Activated naive CD4-positive, alpha-beta T cell treated with anti-CD3 and anti-CD28 coated beads, Interleukin-2, amount 50 U/mL, for 16 hours (primary cell): ENCODE measurements at regions not wholly inside any gene's neighbourhood (a gene's known extent, or its start where the extent isn't known, plus 50 kb on each side); places are given as distances from the start of the nearest gene placed in this dataset.
"Not testable (repeated sequence)": the region's sequence is repeated elsewhere in the genome, so short reads cannot be mapped to it uniquely, and the experiment has no call there.

Experiments
- DNase-seq: peaks from one replicate; pipeline ENCODE4 v3.0.0-alpha.2; 2020

GRCh38 chr6:97459535-97459934, 176.5 kb upstream of the MMS22L start:
- no peak for DNase-seq

DNA sequence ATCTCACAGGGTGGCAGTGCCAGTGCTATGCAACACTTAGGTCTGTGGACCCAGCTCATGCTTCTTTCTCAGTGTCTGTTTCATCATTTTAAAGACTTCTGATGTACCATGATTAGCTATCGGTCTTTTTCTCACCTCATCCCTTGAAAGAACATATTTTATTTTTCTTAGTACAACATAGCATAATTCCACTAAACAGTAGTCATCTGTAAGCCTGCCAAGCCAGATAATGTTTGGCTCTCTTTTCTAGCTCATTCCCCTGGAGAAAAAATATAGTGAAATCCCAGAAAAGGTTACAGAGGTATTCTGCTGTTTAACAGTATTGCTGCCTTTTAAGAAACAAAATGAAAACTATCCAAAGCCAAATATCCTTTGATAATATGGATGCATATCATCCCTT, 177.0 kb upstream of the MMS22L start:
- DNase-seq, result no peak

GRCh38 chr6:97460394-97461080, 177.5 kb upstream of the MMS22L start:
- DNase-seq, result no peak

GRCh38 chr6:97461218-97461617, 178.2 kb upstream of the MMS22L start:
- DNase-seq, result no peak

DNA sequence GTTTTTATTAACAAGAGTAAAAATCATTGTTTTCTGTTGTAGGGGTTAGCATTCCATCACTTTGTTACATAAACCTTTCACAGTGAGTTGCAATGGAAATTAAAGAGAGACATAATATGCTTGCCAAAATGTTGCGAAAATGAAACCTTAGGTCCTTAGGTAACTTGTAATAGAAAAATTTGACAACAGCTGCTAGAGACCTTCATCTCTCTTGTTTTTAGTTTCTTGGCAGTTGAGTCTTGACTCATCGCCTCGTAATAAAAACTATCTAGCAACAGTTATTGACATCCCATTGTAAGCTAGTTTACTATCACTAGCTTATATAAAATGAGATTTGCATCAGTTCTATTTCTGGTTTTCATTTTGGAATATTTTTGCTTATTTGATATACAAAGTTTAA, 179.0 kb upstream of the MMS22L start:
- no peak for DNase-seq

DNA sequence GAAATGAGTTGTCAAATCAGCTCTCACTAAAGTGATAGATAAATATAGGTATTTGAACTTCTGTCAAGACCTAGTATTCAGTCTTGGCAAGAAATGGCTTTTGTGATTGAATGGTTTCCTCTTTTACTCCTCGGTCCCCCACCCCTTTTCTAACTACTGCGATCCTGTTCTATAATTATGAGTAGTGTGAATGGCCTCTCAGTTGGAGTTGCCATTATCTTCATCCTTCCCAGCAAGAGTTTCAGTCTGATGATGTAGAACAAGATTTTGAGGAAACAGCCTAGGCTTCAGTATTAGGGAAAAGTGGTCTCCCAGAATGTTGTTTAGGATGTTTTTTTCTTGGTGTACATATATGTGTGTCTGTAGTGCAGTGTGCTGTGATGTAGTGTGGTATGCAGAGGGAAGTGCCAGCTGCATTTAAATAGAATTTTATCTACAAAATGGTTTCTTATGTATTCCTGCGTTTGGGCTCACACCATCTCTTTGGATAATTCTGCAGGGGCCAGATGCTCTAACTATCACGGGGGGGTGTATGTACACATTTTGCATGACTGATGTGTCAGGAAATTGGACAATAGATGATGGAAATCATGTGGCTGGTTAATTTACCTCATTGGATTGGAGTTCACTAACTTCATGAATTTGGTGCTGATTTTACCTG, 180.1 kb upstream of the MMS22L start:
- DNase-seq, result no peak

DNA sequence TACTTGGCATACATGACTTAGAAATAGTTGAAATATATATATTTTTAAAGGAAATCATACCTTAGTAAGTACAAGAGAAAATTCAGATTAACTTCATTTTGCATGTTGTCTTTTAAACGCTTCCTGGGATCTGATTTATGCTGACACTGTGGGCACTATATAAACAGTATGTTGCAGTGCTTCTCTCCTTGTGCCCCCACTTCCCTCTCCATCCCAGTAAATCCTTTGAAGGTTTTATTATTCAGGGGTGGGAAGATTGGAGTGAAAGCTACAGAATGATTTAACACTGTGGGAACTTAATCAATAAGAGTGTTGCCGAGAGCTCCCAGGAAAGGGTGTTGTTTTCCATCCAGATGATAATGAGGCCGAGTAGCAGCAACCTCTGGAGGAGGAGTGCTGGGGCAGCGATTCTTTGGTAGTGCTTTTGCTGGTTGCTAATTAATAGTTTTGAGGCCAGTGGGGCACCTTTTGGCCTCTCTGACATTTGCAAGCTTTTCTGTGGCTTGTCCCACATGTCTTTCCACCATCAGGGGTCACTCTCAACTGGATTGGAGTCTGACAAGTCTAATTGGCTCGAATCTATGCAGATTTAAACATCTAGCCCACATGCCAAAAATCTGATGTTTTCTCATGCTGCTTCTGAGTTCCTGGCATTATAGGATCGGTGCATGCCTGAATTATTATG, 183.0 kb upstream of the MMS22L start:
- no peak for DNase-seq

- no peak for DNase-seq
Observed at GRCh38 chr6:97468981-97469380, 186.0 kb upstream of the MMS22L start.

- no peak for DNase-seq
Observed at GRCh38 chr6:97469451-97469850, 186.4 kb upstream of the MMS22L start.

- no peak for DNase-seq
Observed at GRCh38 chr6:97470322-97470721, 187.3 kb upstream of the MMS22L start.

GRCh38 chr6:97473979-97474378, 191.0 kb upstream of the MMS22L start:
- no peak for DNase-seq

DNA sequence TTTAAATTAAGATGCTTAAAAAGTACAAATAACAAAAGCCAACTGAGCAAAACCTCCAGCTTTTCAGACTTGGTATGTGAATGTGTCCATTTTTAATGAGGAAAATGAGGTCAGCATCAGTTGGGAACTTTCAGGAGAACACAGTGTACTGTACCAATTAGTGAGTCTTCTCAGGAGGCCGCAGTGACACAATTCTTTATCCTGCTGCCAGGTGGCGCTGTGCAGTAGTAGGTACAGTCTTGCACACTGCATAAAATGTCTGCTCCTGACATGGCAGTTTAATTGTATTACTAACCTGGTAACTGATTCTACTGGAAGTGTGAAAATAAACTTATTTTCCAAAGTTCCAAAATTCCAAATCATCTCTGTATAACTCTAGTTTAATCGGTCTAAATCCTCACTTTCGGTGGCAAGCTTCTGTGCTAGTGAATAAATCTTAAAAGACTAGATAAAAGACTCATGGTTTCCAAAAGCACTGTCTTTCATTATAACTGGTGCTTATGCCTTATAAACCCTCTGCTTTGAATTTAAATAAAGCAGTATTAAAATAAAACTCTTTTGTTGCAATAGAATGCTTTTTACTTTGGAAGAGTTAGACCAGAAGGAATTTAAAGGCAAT, 214.8 kb upstream of the MMS22L start:
- DNase-seq, result peak; percentile 57

DNA sequence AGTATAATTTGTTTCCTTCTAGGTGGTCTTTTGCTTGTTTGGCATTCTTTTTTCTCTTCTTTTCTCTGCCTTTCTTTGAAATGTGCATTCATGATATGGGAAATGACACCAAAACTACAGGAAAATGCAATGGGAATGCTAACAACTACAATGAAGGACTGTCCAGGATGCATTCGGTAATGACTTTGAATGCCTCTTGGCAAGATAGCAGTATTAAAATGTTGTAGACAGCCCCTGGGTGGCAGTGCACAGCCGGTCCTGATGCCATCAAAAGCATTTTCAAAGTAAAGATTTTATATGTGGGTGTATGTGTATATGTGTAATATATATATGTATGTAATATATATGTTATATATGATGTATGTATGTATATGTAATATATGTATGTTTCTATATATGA, 218.8 kb upstream of the MMS22L start:
- no peak for DNase-seq

- no peak for DNase-seq
Observed at GRCh38 chr6:97508646-97509045, 225.6 kb upstream of the MMS22L start.

DNA sequence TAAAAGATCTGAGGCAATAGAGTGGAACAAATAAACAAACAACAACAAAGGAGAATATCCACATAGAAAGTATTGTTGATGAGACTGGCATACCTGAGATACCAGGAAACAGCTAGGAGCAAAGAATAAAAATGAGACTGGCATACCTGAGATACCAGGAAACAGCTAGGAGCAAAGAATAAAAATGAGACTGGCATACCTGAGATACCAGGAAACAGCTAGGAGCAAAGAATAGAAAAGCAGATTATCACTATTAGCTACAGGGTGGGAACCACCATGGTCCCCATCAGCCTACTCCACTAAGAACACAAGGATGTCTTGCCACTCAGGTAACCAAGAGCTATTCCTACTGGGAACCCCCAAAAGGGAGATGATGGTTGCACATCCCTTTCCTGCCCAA, 230.2 kb upstream of the MMS22L start:
- not testable (repeated sequence) for DNase-seq

DNA sequence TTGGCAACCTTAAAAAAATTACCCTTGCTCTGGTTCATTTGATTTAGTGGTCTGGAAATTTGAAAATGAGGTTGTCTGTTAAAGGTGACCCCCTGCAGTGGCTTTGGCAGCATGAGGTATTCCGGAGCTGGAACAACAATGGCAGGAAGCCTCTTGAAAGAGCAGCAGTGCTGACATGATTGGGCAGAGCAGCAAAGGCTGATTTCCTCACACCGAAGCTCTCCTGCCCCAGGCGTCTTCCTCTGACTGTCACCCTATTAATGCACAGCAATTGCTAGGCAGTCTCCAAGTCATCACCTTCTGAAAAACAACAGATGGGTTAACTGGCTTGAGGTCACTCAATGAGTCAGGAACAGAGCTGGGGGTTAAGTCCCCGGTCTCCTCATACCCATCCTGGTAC, 241.8 kb upstream of the MMS22L start:
- DNase-seq, result no peak

DNA sequence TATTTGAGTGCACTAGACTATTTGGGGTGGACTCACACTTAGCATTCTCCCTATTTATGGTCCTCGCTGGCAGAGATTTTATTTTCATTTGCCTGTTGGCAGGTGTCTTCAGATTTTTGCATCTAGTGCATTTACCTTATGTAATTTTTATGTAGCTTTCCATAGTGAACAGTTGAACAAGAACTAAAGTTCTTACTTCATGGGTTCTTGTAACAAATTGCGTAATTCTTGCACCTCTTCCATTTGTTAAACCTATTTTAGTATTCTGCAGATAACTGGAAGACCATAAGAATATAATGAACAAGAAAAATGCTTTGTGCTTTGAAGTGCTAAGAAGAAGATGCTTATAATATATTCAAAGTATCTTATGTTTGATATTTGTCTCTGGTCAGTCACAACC, 252.8 kb upstream of the MMS22L start:
- DNase-seq, result no peak

DNA sequence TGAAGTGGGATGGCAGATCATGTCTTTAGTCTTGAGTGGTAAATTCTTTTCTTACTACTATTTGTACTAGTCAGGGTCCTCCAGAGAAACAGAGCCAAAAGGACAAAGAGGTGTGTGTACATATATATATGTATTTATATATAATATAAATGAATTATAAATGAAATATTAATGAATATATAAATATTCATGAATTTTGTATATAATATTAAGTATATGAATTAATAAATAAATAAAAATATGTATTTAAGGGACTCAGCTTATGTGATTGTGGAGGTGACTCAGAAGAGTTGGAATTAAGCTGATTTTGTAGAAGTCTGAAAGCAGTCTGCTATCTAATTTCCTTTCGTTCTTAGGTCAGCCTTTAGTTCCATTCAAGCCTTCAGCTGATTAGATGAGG, 265.3 kb upstream of the MMS22L start:
- no peak for DNase-seq

DNA sequence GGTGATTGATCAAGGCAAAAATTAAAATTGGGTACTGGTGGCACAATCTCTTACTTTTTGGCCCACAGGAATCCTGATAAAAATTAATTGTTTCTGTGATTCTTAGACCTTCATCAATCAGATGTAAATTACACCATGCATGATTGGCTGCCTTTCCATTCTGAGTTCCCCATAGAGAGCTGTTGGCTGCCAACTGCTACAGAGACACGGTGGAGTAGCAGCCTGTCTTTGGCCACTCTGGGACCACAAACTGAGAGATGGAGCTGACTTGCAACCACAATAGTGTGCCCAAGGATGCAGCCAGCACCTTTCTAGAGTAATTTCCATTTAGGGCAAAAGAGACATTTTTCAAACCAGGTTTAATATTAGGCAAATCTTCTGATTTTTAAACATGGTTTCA, 274.3 kb upstream of the MMS22L start:
- DNase-seq, result no peak

GRCh38 chr6:97563529-97563928, 280.5 kb upstream of the MMS22L start:
- no peak for DNase-seq

DNA sequence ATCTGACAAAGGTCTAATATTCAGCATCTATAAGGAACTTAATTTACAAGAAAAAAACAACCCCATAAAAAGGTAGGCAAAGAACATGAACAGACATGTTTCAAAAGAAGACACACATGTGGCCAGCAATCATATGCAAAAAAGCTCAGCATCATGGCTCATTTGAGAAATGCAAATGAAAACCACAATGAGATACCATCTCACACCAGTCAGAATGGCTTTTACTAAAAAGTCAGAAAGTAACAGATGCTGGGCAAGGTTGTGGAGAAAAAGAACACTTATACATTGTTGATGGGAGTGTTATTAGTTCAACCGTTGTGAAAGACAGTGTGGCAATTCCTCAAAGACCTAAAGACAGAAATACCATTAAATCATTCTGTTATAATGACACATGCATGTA, 289.9 kb upstream of the MMS22L start:
- no peak for DNase-seq

- DNase-seq, result no peak
Observed at GRCh38 chr6:97586344-97586743, 303.3 kb upstream of the MMS22L start.

GRCh38 chr6:97591955-97592354, 308.9 kb upstream of the MMS22L start:
- DNase-seq, result no peak

GRCh38 chr6:97594844-97595243, 311.8 kb upstream of the MMS22L start:
- no peak for DNase-seq
